ENCODE measurements at regions not wholly inside any gene's neighbourhood (a gene's known extent, or its start where the extent isn't known, plus 50 kb on each side); places are given as distances from the start of the nearest gene placed in this dataset.

DNA sequence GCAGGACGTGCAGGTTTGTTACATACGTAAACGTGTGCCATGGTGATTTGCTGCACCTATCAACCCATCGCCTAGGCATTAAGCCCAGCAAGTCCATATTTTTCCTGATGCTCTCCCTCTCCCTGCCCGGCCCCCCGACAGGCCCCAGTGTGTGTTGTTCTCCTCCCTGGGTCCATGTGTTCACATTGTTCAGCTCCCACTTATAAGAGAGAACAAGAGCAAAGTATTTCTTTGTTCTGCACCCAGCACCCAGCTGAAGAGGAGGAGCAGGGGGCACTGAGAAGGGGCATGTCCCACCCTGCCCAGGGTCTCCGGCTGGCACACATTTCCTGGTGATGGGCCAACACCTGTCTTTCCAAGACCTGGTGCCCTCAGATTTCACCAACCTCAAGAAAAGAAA is 251.1 kb upstream of the ARID1B start:
- no peak for TF ChIP-seq CTCF (IDR thresholded peaks at IDR 0.05)
- no peak for TF ChIP-seq POLR2A (IDR thresholded peaks at IDR 0.05)

Data from prostate gland (tissue), 2 donors.